GM12878 (cell line): ENCODE measurements at regions not wholly inside any gene's neighbourhood (a gene's known extent, or its start where the extent isn't known, plus 50 kb on each side); places are given as distances from the start of the nearest gene placed in this dataset.

Experiments used
- ATAC-seq: fragments of 200-7000 bp; cut with Tn5 transposase; 3 replicates; pipeline ENCODE4 v1.9.1; 2020; ENCODE audit warnings: mild to moderate bottlenecking, moderate library complexity
- BruUV-seq: library from RNA; stranded (reverse); fragments of 400-500 nt; replicated peaks from 2 replicates; lab custom pipeline; 2021; lab: Mats Ljungman, UMichigan
- CTCF ChIA-PET: fragments of 300-600 bp; sonication (Branson Sonifier 250); formaldehyde crosslinking; extraction: SDS; loops from one replicate; lab custom pipeline; 2021; ENCODE audit warnings: inconsistent platforms; lab: Yijun Ruan, JAX
- POLR2A ChIA-PET: fragments of 350-600 bp; formaldehyde crosslinking; extraction: SDS; loops from one replicate; lab custom pipeline; 2021; ENCODE audit warnings: inconsistent platforms; lab: Charles Lee
- RAD21 ChIA-PET: fragments of 300-600 bp; sonication (Branson Sonifier 250); formaldehyde crosslinking; loops from one replicate; lab custom pipeline; 2023; ENCODE audit warnings: antibody characterized with exemption; ENCODE audit not compliant: unreplicated experiment; lab: Charles Lee
- SMC1A ChIA-PET: fragments of 300-600 bp; sonication (Branson Sonifier 250); formaldehyde crosslinking; loops from one replicate; lab custom pipeline; 2023; ENCODE audit not compliant: unreplicated experiment, uncharacterized antibody; lab: Charles Lee
- DNase-seq: peaks from one replicate; pipeline ENCODE4 v3.0.0-alpha.2; 2011; ENCODE audit warnings: low read depth, low spot score
- FAIRE-seq: peaks from 3 replicates; lab custom pipeline; 2011; peaks lifted over from hg19 to GRCh38; lab: Jason Lieb, UNC
- H2AFZ ChIP-seq: 2 replicates; pipeline ENCODE4 v1.6.0; 2011; ENCODE audit warnings: low read depth, low read length, control low read depth; ENCODE audit not compliant: control insufficient read depth
- H3K27ac ChIP-seq: 2 replicates; pipeline ENCODE4 v1.5.1; 2011; ENCODE audit warnings: control low read depth; ENCODE audit not compliant: control insufficient read depth, insufficient read depth
- H3K27me3 ChIP-seq, 2 experiments: replicated peaks in 1 of 2; 2 replicates each; pipeline versions ENCODE4 v1.6.0 to v1.6.1; 2011; ENCODE audit warnings: low read length in 1 of 2; ENCODE audit not compliant: control insufficient read depth in 2 of 2, insufficient read depth in 2 of 2
- H3K36me3 ChIP-seq, 2 experiments: 2 replicates each; pipeline ENCODE4 v1.5.1; 2011; ENCODE audit warnings: low read length in 1 of 2; ENCODE audit not compliant: control insufficient read depth in 2 of 2, insufficient read depth in 2 of 2
- H3K4me1 ChIP-seq: 2 replicates; pipeline ENCODE4 v1.6.1; 2011; ENCODE audit warnings: mild to moderate bottlenecking, low read length, moderate library complexity, mixed read lengths; ENCODE audit not compliant: control insufficient read depth, insufficient read depth
- H3K4me2 ChIP-seq: 2 replicates; pipeline ENCODE4 v1.6.0; 2011; ENCODE audit warnings: control low read depth; ENCODE audit not compliant: control insufficient read depth, insufficient read depth
- H3K4me3 ChIP-seq: fragments of 200-600 bp; sonication (generic); 2 replicates; pipeline ENCODE4 v1.5.1; 2016
- H3K79me2 ChIP-seq: 2 replicates; pipeline ENCODE4 v1.6.0; 2011; ENCODE audit warnings: low read length; ENCODE audit not compliant: control insufficient read depth, insufficient read depth
- H3K9ac ChIP-seq: 2 replicates; pipeline ENCODE4 v1.8.0; 2011; ENCODE audit warnings: low read length, control low read depth, mixed read lengths; ENCODE audit not compliant: control insufficient read depth, insufficient read depth
- H3K9me3 ChIP-seq: replicated peaks from 3 replicates; pipeline ENCODE4 v1.5.1; 2011; ENCODE audit warnings: mild to moderate bottlenecking, low read length; ENCODE audit not compliant: control insufficient read depth, insufficient read depth
- H4K20me1 ChIP-seq: 2 replicates; pipeline ENCODE4 v1.6.0; 2011; ENCODE audit not compliant: control insufficient read depth, insufficient read depth
- BACH1 ChIP-seq: fragments of 450-650 bp; IDR thresholded peaks from 2 replicates; pipeline ENCODE4 v1.6.1; 2017; ENCODE audit warnings: mild to moderate bottlenecking, borderline replicate concordance
- E2F8 ChIP-seq: fragments of 450-650 bp; IDR thresholded peaks from 2 replicates; pipeline ENCODE4 v1.6.1; 2018; ENCODE audit warnings: mild to moderate bottlenecking, low read depth, moderate library complexity; ENCODE audit not compliant: partially characterized antibody
- LARP7 ChIP-seq: fragments of 450-650 bp; IDR thresholded peaks from 2 replicates; pipeline ENCODE4 v1.6.1; 2017; ENCODE audit warnings: mild to moderate bottlenecking
- RB1 ChIP-seq: fragments of 450-650 bp; formaldehyde crosslinking; IDR thresholded peaks from 2 replicates; pipeline ENCODE4 v1.6.1; 2017; ENCODE audit warnings: mild to moderate bottlenecking, borderline replicate concordance
- RCOR1 ChIP-seq: conservative IDR thresholded peaks from 2 replicates; pipeline ENCODE4 v1.6.1; 2012; ENCODE audit warnings: low read depth, low read length, improper control_type of control experiment
- SMARCA5 ChIP-seq: fragments of 450-650 bp; IDR thresholded peaks from 2 replicates; pipeline ENCODE4 v1.6.1; 2017; ENCODE audit warnings: mild to moderate bottlenecking
- SUPT20H ChIP-seq: IDR thresholded peaks from 2 replicates; pipeline ENCODE4 v1.6.1; 2011; ENCODE audit warnings: low read depth, mild to moderate bottlenecking, low read length, moderate library complexity, borderline replicate concordance; ENCODE audit not compliant: control insufficient read depth
- TBL1XR1 ChIP-seq: IDR thresholded peaks from 2 replicates; pipeline ENCODE4 v1.6.1; 2012; ENCODE audit warnings: low read depth, low read length, improper control_type of control experiment
- WGBS: methylation state at CpG from one replicate; pipeline ENCODE4 v1.1.6; 2016; ENCODE audit warnings: low lambda C conversion rate; ENCODE audit not compliant: insufficient replicate concordance, insufficient coverage; ENCODE audit errors: missing lambda C conversion rate; 5-methylcytosine and 5-hydroxymethylcytosine counted together
- in situ Hi-C: fragments of 300-500 bp; cut with MboI; formaldehyde crosslinking; loops from 9 replicates; pipeline ENCODE4 v1.14.3; 2018; ENCODE audit warnings: mixed read lengths
- intact Hi-C: fragments of 100-400 bp; cut with micrococcal nuclease; formaldehyde crosslinking; loops from one replicate; pipeline ENCODE4 v1.14.2; 2022; ENCODE audit not compliant: unreplicated experiment

GRCh38 chr11:92728628-92729027 is 240.8 kb upstream of the MTNR1B start:
- H3K27ac ChIP-seq: no peak overlapping the region
- no peak overlapping the region for H3K4me2 ChIP-seq
- in situ Hi-C loops: no loop called here
- CTCF ChIA-PET: no interaction called here
- RAD21 ChIA-PET: no interaction called here
- ATAC-seq (no peak), DNase-seq (no peak), FAIRE-seq (no peak)
- H3K4me3 ChIP-seq: no peak overlapping the region
- SMC1A ChIA-PET: no interaction called here
- intact Hi-C loops: no loop called here
- H3K36me3 ChIP-seq: no peaks in the 10 kb centered on the region
- TF ChIP-seq E2F8 (no peak), SUPT20H (no peak), TBL1XR1 (no peak), SMARCA5 (no peak), RB1 (no peak), LARP7 (no peak), RCOR1 (no peak), BACH1 (no peak)
- H4K20me1 ChIP-seq: no peaks in the 10 kb centered on the region
- H3K9me3 ChIP-seq: no peaks in the 10 kb centered on the region
- no peaks in the 10 kb centered on the region for H3K27me3 ChIP-seq
- no peak overlapping the region for H2AFZ ChIP-seq
- BruUV-seq: no TSS peak
- H3K9ac ChIP-seq: no peak overlapping the region
- POLR2A ChIA-PET: no interaction called here
- H3K4me1 ChIP-seq: no peaks in the 10 kb centered on the region
- H3K79me2 ChIP-seq: no peaks in the 10 kb centered on the region
- 31% methylated on average over 3 of the region's 3 CpGs for WGBS
